ENCODE measurements at regions not wholly inside any gene's neighbourhood (a gene's known extent, or its start where the extent isn't known, plus 50 kb on each side); places are given as distances from the start of the nearest gene placed in this dataset.

DNA sequence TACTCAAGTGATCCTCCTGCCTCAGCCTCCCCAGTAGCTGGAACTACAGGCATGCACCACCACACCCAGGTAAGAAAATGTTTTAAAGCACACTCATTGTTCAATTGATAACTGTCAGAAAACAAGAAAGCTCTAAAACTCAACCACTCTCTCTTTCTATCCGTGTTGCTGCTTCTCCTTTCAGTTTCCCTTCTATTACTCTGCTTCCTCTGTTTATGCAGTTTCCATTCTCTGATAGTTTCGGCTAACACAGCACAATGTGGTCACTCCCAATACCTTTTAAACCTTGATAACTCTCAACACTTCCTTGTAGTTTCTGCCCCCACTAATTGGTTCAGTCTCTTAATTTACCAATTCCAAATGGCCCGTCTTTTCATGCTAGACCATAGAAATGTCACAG lies 59.2 kb upstream of the NR4A3 start:
- Histone ChIP-seq H3K4me3 (no peak overlapping the region), H3K9me3 (ENCODE audit: low read depth) (no peaks in the 10 kb centered on the region), H3K27me3 (no peaks in the 10 kb centered on the region), H3K36me3 (no peaks in the 10 kb centered on the region), H3K4me1 (ENCODE audit: low read depth) (no peaks in the 10 kb centered on the region), H3K27ac (no peak overlapping the region)
- no peak for DNase-seq (ENCODE audit: low read depth in 1 of 2, low spot score in 1 of 2)
- TF ChIP-seq CTCF (IDR thresholded peaks at IDR 0.05; ENCODE audit: low read depth, low read length), result no peak
